Stimulated activated naive B cell treated with anti-CD40 and anti-IgM and Interleukin-4, amounts not matched to agents 10 μg/mL and 1 μg/mL and 100 μg/mL, for 72 hours (primary cell): ENCODE measurements at regions not wholly inside any gene's neighbourhood (a gene's known extent, or its start where the extent isn't known, plus 50 kb on each side); places are given as distances from the start of the nearest gene placed in this dataset.

Source experiments
- ATAC-seq, 2 donors: fragments of 150-1000 bp; cut with Tn5 transposase; replicated peaks; 2 replicates each; pipeline ENCODE4 v1.10.0; 2021; ENCODE audit warnings: moderate library complexity in 1 of 2
- DNase-seq: peaks from one replicate; pipeline ENCODE4 v3.0.0; 2021
- H3K27ac Mint-ChIP-seq: one replicate; pipeline ENCODE4 v1.8.0; 2022; ENCODE audit warnings: mild to moderate bottlenecking, mixed read lengths
- H3K27me3 Mint-ChIP-seq, 2 donors: one replicate each; pipeline ENCODE4 v1.8.0; 2022; ENCODE audit warnings: mixed read lengths in 2 of 2
- H3K36me3 Mint-ChIP-seq, 2 donors: one replicate each; pipeline ENCODE4 v1.8.0; 2022; ENCODE audit warnings: mixed read lengths in 2 of 2, mild to moderate bottlenecking in 1 of 2
- H3K4me1 Mint-ChIP-seq, 2 donors: one replicate each; pipeline ENCODE4 v1.8.0; 2022; ENCODE audit warnings: mixed read lengths in 2 of 2, mild to moderate bottlenecking in 1 of 2
- H3K4me3 Mint-ChIP-seq, 2 donors: one replicate each; pipeline ENCODE4 v1.8.0; 2022; ENCODE audit warnings: mild to moderate bottlenecking in 2 of 2, mixed read lengths in 2 of 2, moderate library complexity in 1 of 2
- H3K9me3 Mint-ChIP-seq, 2 donors: one replicate each; pipeline ENCODE4 v1.8.0; 2022; ENCODE audit warnings: mixed read lengths in 2 of 2, mild to moderate bottlenecking in 1 of 2

- ATAC-seq (no peak), DNase-seq (no peak)
- Mint-ChIP-seq H3K4me3 (no peak overlapping the region), H3K27ac (no peak overlapping the region), H3K27me3 (no peaks in the 10 kb centered on the region), H3K4me1 (no peaks in the 10 kb centered on the region), H3K36me3 (no peaks in the 10 kb centered on the region), H3K9me3 (peaks cover 4 to 7% of the 10 kb centered on the region in 2 donors)
Observed at GRCh38 chr17:70863436-70864248, 694.3 kb downstream of the KCNJ2 start.

GRCh38 chr17:70865993-70866804 lies 696.9 kb downstream of the KCNJ2 start:
- ATAC-seq (no peak), DNase-seq (no peak)
- Mint-ChIP-seq H3K4me1 (no peaks in the 10 kb centered on the region), H3K27me3 (no peaks in the 10 kb centered on the region), H3K27ac (no peak overlapping the region), H3K36me3 (no peaks in the 10 kb centered on the region), H3K9me3 (peaks cover 3 to 5% of the 10 kb centered on the region in 2 donors), H3K4me3 (no peak overlapping the region)

- no peaks in the 10 kb centered on the region for H3K36me3 Mint-ChIP-seq
- no peak overlapping the region for H3K27ac Mint-ChIP-seq
- H3K4me1 Mint-ChIP-seq = no peaks in the 10 kb centered on the region
- H3K9me3 Mint-ChIP-seq = peaks cover 0 to 2% of the 10 kb centered on the region in 2 donors
- no peak for DNase-seq
- no peak overlapping the region for H3K4me3 Mint-ChIP-seq
- ATAC-seq = no peak
- no peaks in the 10 kb centered on the region for H3K27me3 Mint-ChIP-seq
Observed at GRCh38 chr17:70868149-70868548, 698.8 kb downstream of the KCNJ2 start.

- DNase-seq = no peak
- ATAC-seq = no peak
- H3K36me3 Mint-ChIP-seq = no peaks in the 10 kb centered on the region
- no peaks in the 10 kb centered on the region for H3K27me3 Mint-ChIP-seq
- H3K27ac Mint-ChIP-seq = no peak overlapping the region
- H3K4me3 Mint-ChIP-seq = no peak overlapping the region
- H3K4me1 Mint-ChIP-seq = no peaks in the 10 kb centered on the region
- H3K9me3 Mint-ChIP-seq = peaks cover 0 to under 1% of the 10 kb centered on the region in 2 donors
Observed at GRCh38 chr17:70869402-70870085, 700.2 kb downstream of the KCNJ2 start.

GRCh38 chr17:70871180-70871818 lies 702.0 kb downstream of the KCNJ2 start:
- Mint-ChIP-seq H3K4me3 (no peak overlapping the region), H3K9me3 (no peaks in the 10 kb centered on the region), H3K27ac (no peak overlapping the region), H3K27me3 (no peaks in the 10 kb centered on the region), H3K36me3 (no peaks in the 10 kb centered on the region), H3K4me1 (no peaks in the 10 kb centered on the region)
- ATAC-seq (no peak), DNase-seq (no peak)

- Mint-ChIP-seq H3K36me3 (no peaks in the 10 kb centered on the region), H3K4me1 (no peaks in the 10 kb centered on the region), H3K4me3 (no peak overlapping the region), H3K27ac (no peak overlapping the region), H3K9me3 (no peaks in the 10 kb centered on the region), H3K27me3 (no peaks in the 10 kb centered on the region)
- DNase-seq (no peak), ATAC-seq (no peak)
Observed at GRCh38 chr17:70872103-70872502, 702.8 kb downstream of the KCNJ2 start.

- H3K9me3 Mint-ChIP-seq = no peaks in the 10 kb centered on the region
- DNase-seq = no peak
- no peaks in the 10 kb centered on the region for H3K36me3 Mint-ChIP-seq
- H3K4me1 Mint-ChIP-seq = no peaks in the 10 kb centered on the region
- no peak for ATAC-seq
- no peaks in the 10 kb centered on the region for H3K27me3 Mint-ChIP-seq
- H3K4me3 Mint-ChIP-seq = no peak overlapping the region
- no peak overlapping the region for H3K27ac Mint-ChIP-seq
Observed at GRCh38 chr17:70875729-70876310, 706.5 kb downstream of the KCNJ2 start.

GRCh38 chr17:70878879-70879278 lies 709.5 kb downstream of the KCNJ2 start:
- no peak for ATAC-seq

GRCh38 chr17:70879401-70879800 lies 710.1 kb downstream of the KCNJ2 start:
- Mint-ChIP-seq H3K27me3 (peaks cover 0 to 4% of the 10 kb centered on the region in 2 donors), H3K9me3 (peaks cover 0 to 3% of the 10 kb centered on the region in 2 donors), H3K27ac (no peak overlapping the region), H3K4me3 (no peak overlapping the region), H3K36me3 (no peaks in the 10 kb centered on the region), H3K4me1 (no peaks in the 10 kb centered on the region)
- no peak for DNase-seq
- ATAC-seq = no peak

More at GRCh38 chr17:70878879-70879278, 709.5 kb downstream of the KCNJ2 start:
- no peak overlapping the region for H3K4me3 Mint-ChIP-seq
- H3K27me3 Mint-ChIP-seq = peaks cover 0 to 4% of the 10 kb centered on the region in 2 donors
- no peaks in the 10 kb centered on the region for H3K4me1 Mint-ChIP-seq
- no peaks in the 10 kb centered on the region for H3K36me3 Mint-ChIP-seq
- H3K9me3 Mint-ChIP-seq = peaks cover 0 to 3% of the 10 kb centered on the region in 2 donors
- H3K27ac Mint-ChIP-seq = no peak overlapping the region
- DNase-seq = no peak

GRCh38 chr17:70881093-70881492 lies 711.8 kb downstream of the KCNJ2 start:
- ATAC-seq (no peak), DNase-seq (no peak)
- peaks cover 0 to 3% of the 10 kb centered on the region in 2 donors for H3K9me3 Mint-ChIP-seq
- H3K4me1 Mint-ChIP-seq = no peaks in the 10 kb centered on the region
- H3K27ac Mint-ChIP-seq = no peak overlapping the region
- peaks cover 0 to 4% of the 10 kb centered on the region in 2 donors for H3K27me3 Mint-ChIP-seq
- H3K4me3 Mint-ChIP-seq = no peak overlapping the region
- no peaks in the 10 kb centered on the region for H3K36me3 Mint-ChIP-seq

- no peak for ATAC-seq
- no peak overlapping the region for H3K27ac Mint-ChIP-seq
- no peak overlapping the region for H3K4me3 Mint-ChIP-seq
- DNase-seq = no peak
- H3K4me1 Mint-ChIP-seq = no peaks in the 10 kb centered on the region
- H3K9me3 Mint-ChIP-seq = peaks cover 0 to 3% of the 10 kb centered on the region in 2 donors
- peaks cover 0 to 4% of the 10 kb centered on the region in 2 donors for H3K27me3 Mint-ChIP-seq
- no peaks in the 10 kb centered on the region for H3K36me3 Mint-ChIP-seq
Observed at GRCh38 chr17:70882504-70882903, 713.2 kb downstream of the KCNJ2 start.

- no peak overlapping the region for H3K4me3 Mint-ChIP-seq
- H3K27ac Mint-ChIP-seq = no peak overlapping the region
- peaks cover 0 to 4% of the 10 kb centered on the region in 2 donors for H3K27me3 Mint-ChIP-seq
- no peaks in the 10 kb centered on the region for H3K4me1 Mint-ChIP-seq
- H3K9me3 Mint-ChIP-seq = peaks cover 0 to 3% of the 10 kb centered on the region in 2 donors
- DNase-seq (no peak), ATAC-seq (no peak)
- no peaks in the 10 kb centered on the region for H3K36me3 Mint-ChIP-seq
Observed at GRCh38 chr17:70886648-70887047, 717.3 kb downstream of the KCNJ2 start.

GRCh38 chr17:70888324-70888723 lies 719.0 kb downstream of the KCNJ2 start:
- no peak for ATAC-seq
- no peak overlapping the region for H3K27ac Mint-ChIP-seq
- no peaks in the 10 kb centered on the region for H3K4me1 Mint-ChIP-seq
- no peaks in the 10 kb centered on the region for H3K36me3 Mint-ChIP-seq
- no peaks in the 10 kb centered on the region for H3K27me3 Mint-ChIP-seq
- H3K9me3 Mint-ChIP-seq = peaks cover 0 to 2% of the 10 kb centered on the region in 2 donors
- H3K4me3 Mint-ChIP-seq = no peak overlapping the region
- no peak for DNase-seq

GRCh38 chr17:70891306-70891705 lies 722.0 kb downstream of the KCNJ2 start:
- H3K27ac Mint-ChIP-seq = no peak overlapping the region

More at GRCh38 chr17:70891306-70891705, 722.0 kb downstream of the KCNJ2 start:
- Mint-ChIP-seq H3K4me3 (no peak overlapping the region), H3K4me1 (no peaks in the 10 kb centered on the region), H3K36me3 (no peaks in the 10 kb centered on the region), H3K9me3 (peaks cover 0 to 5% of the 10 kb centered on the region in 2 donors), H3K27me3 (no peaks in the 10 kb centered on the region)
- ATAC-seq = no peak
- no peak for DNase-seq
